ENCODE measurements at regions not wholly inside any gene's neighbourhood (a gene's known extent, or its start where the extent isn't known, plus 50 kb on each side); places are given as distances from the start of the nearest gene placed in this dataset.

DNA sequence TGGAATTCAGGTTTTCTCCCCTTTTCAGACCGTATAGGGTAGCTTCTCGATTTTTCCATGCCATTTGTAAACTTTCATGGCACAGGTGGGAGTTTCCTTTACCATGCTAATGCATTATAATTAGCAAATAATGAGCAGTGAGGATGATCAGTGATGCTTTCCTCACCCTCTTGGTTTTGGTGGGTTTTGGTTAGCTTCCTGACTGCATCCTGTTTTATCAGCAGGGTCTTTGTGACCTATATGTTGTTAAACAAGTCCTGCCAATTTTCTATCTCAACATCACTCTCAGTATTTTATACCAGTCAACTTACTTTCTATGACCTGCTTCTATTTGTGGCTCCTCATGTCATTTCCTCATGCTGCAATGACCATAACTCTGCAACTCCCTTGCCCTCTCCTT is 1345.1 kb downstream of the NCAM2 start:
- TF ChIP-seq CTCF (IDR thresholded peaks at IDR 0.05; ENCODE audit: extremely low read depth, insufficient read depth, missing control alignments): no peak
- in situ Hi-C loops (cut with MboI; ENCODE audit: low pct_unique_long_range_greater_than_20kb, low sequenced_read_pairs, unreplicated experiment): no loop called here
- DNase-seq (ENCODE audit: low spot score): no peak

DNA sequence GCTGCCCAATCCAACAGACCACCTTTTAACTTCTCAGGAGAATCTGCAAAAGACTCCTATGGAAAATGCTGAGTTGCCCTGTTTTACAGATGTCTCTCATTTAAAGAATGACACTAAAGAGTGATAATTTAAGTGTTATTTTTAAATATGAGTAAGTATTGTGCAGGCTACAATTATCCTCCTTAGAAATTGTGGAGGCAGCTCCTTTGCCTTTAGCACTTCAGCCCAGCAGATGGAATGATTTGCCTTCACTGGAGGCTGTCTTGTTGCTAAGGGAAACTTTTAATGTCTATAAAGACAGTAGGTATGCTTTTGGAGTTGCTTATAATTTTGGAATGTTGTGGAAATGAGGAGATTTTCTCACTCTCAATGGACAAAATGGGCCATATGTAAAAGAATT is 1345.5 kb downstream of the NCAM2 start:
- no peak for DNase-seq (ENCODE audit: low spot score)
- no peak for TF ChIP-seq CTCF (IDR thresholded peaks at IDR 0.05; ENCODE audit: extremely low read depth, insufficient read depth, missing control alignments)
- in situ Hi-C loops (cut with MboI; ENCODE audit: low pct_unique_long_range_greater_than_20kb, low sequenced_read_pairs, unreplicated experiment): no loop called here

- no peak for DNase-seq (ENCODE audit: low spot score)
- no peak for TF ChIP-seq CTCF (IDR thresholded peaks at IDR 0.05; ENCODE audit: extremely low read depth, insufficient read depth, missing control alignments)
- in situ Hi-C loops (cut with MboI; ENCODE audit: low pct_unique_long_range_greater_than_20kb, low sequenced_read_pairs, unreplicated experiment): no loop called here
These were observed 1347.4 kb downstream of the NCAM2 start for GRCh38 chr21:22345624-22346023.

DNA sequence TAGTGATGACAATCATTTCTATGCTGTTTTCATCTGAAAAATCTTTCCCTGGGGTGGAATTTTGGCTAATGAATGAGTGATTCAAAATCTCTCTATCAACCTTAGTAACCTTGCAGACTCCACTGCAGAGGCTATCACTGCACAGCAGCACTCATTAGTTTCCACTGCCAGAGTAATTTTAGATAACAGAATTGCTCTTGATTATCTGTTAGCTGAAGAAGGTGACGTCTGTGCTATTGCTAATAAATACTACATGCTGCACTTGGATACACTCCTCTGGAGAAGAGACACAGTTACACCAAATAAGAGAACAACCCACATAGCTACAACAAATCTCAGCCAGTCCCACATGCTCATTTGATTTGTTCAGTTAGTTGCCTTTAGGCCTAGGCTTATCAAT is 1348.4 kb downstream of the NCAM2 start:
- in situ Hi-C loops (cut with MboI; ENCODE audit: low pct_unique_long_range_greater_than_20kb, low sequenced_read_pairs, unreplicated experiment): no loop called here
- DNase-seq (ENCODE audit: low spot score): no peak
- TF ChIP-seq CTCF (IDR thresholded peaks at IDR 0.05; ENCODE audit: extremely low read depth, insufficient read depth, missing control alignments): no peak

DNA sequence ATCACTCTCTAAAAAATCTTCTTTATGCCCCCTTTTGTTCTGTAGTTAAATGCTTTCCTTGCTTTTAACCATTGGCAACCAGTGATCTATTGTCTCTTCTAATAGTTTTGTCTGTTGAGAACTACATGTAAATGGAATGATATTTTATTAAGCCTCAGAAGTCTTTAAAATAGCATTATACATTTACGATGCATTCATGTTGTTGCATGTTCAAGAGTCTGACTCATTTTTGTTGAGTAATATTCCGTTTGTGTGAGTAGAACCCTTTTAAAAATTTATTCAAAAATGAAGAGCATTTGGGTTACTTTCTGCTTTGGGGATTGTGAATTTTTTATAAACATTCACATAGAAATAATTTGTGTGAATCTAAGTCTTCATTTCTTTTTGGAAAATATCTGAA is 1352.9 kb downstream of the NCAM2 start:
- TF ChIP-seq CTCF (IDR thresholded peaks at IDR 0.05; ENCODE audit: extremely low read depth, insufficient read depth, missing control alignments): no peak
- no peak for DNase-seq (ENCODE audit: low spot score)
- in situ Hi-C loops (cut with MboI; ENCODE audit: low pct_unique_long_range_greater_than_20kb, low sequenced_read_pairs, unreplicated experiment): no loop called here

GRCh38 chr21:22352088-22352487 is 1353.9 kb downstream of the NCAM2 start:
- TF ChIP-seq CTCF (IDR thresholded peaks at IDR 0.05; ENCODE audit: extremely low read depth, insufficient read depth, missing control alignments): no peak
- in situ Hi-C loops (cut with MboI; ENCODE audit: low pct_unique_long_range_greater_than_20kb, low sequenced_read_pairs, unreplicated experiment): no loop called here
- DNase-seq (ENCODE audit: low spot score): no peak

DNA sequence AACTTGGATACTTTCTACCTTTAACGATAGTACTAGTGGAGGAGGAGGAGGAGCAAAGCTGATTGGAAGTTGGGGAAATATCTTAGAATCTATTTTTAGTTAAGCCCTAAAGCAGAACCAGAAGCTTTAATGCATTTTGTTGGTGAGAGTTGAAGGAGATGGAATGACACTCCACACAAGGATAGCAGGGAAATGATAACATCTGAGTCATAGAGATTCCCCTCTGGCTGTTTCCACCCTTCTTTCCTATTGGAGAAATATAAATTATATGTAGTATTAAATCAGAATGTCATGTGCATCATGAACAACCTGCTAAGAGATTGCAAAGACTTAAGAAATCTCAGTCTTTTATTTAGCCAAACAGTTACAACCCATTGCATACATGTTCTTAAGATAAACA is 1357.7 kb downstream of the NCAM2 start:
- in situ Hi-C loops (cut with MboI; ENCODE audit: low pct_unique_long_range_greater_than_20kb, low sequenced_read_pairs, unreplicated experiment): no loop called here
- no peak for DNase-seq (ENCODE audit: low spot score)
- TF ChIP-seq CTCF (IDR thresholded peaks at IDR 0.05; ENCODE audit: extremely low read depth, insufficient read depth, missing control alignments): no peak
